ENCODE measurements at regions not wholly inside any gene's neighbourhood (a gene's known extent, or its start where the extent isn't known, plus 50 kb on each side); places are given as distances from the start of the nearest gene placed in this dataset.

GRCh38 chr6:14634072-14634471 is 516.5 kb downstream of the CD83 start:
- H3K4me3 ChIP-seq (ENCODE audit: low read depth, low read length), result no peak overlapping the region
- DNase-seq (ENCODE audit: low read depth), result no peak
- no peak for TF ChIP-seq CTCF (conservative IDR thresholded peaks at IDR 0.05; ENCODE audit: low read depth, low read length)

DNA sequence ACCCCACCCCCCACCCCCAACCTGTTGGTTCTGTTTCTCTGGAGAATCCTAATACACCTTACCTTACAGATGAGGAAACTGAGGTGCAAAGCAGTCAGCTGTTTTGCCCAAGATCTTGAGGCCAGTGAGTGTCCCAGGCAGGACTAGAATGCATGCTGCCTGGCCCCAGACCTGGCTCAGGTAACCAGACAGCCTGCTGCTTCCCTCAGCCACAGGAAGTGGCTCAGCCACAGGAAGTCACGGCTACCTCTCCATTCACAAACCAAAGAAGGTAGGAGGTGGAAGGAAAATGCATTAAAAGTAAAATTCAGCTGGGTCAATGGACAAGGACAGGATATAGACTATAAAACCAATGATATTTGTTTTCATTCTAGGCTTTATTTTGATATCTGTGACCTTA is 517.6 kb downstream of the CD83 start:
- no peak for DNase-seq (ENCODE audit: low read depth)
- no peak overlapping the region for H3K4me3 ChIP-seq (ENCODE audit: low read depth, low read length)
- TF ChIP-seq CTCF (conservative IDR thresholded peaks at IDR 0.05; ENCODE audit: low read depth, low read length), result no peak

GRCh38 chr6:14635934-14636591 is 518.5 kb downstream of the CD83 start:
- no peak for TF ChIP-seq CTCF (conservative IDR thresholded peaks at IDR 0.05; ENCODE audit: low read depth, low read length)
- H3K4me3 ChIP-seq (ENCODE audit: low read depth, low read length), result no peak overlapping the region
- no peak for DNase-seq (ENCODE audit: low read depth)

DNA sequence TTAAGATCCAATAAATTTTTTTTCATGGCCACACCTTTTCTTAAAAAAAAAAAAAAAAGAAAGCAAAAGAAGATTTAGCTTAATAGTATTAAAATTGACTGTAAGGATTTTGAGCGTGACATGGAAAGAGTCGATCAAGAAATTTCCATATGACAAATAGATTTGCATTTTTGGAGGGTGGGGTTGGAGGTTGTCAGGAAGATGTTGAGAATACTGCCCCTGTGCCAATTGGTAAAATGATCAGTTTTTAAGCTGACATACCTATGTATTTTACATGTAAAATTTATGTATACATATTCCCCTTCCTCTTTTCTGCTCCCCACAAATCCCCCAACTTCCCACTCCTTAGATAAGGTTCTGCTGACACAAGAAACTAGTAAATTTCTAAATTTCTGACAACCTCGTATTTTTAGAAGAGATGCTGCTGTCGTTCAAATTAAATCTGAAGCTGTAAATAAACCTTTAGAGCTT is 520.9 kb downstream of the CD83 start:
- DNase-seq (ENCODE audit: low read depth), result no peak
- no peak overlapping the region for H3K4me3 ChIP-seq (ENCODE audit: low read depth, low read length)
- TF ChIP-seq CTCF (conservative IDR thresholded peaks at IDR 0.05; ENCODE audit: low read depth, low read length), result no peak

- no peak for DNase-seq (ENCODE audit: low read depth)
- TF ChIP-seq CTCF (conservative IDR thresholded peaks at IDR 0.05; ENCODE audit: low read depth, low read length), result no peak
- H3K4me3 ChIP-seq (ENCODE audit: low read depth, low read length), result peak overlapping the region; percentile 17
Measured at GRCh38 chr6:14638906-14639761, 521.6 kb downstream of the CD83 start.

DNA sequence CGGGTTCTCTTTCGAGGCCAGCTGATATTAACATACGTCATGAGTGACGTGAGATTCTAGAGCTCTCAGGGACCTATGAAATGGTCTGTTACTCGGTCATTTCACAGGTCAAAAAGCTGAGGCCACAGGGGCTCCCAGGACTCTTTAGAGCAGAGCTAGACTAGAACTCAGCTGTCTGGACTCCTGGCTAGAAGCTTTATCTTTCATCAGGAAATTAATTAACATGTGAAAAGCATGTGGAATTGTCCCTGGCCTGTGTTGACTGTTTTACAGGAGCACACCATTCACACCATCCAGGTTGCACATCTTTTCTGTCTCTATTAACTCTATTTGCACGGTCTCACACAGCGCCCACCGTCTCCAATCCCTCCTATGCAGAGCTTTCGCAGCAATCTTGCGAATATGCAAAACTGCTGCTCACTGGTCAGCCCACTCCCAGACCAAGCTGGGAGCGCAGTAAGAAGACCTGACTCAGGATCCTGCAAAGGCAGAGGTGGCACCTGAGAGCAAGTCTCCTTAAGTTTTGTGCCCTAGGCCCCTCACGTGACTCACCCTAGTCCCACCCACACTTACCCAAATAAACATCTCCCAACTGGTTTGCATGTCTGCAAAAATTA is 522.5 kb downstream of the CD83 start:
- TF ChIP-seq CTCF (conservative IDR thresholded peaks at IDR 0.05; ENCODE audit: low read depth, low read length), result no peak
- no peak for DNase-seq (ENCODE audit: low read depth)
- no peak overlapping the region for H3K4me3 ChIP-seq (ENCODE audit: low read depth, low read length)

Measured in epithelial cell of proximal tubule (primary cell).